Fibroblast of lung (primary cell): ENCODE measurements at regions not wholly inside any gene's neighbourhood (a gene's known extent, or its start where the extent isn't known, plus 50 kb on each side); places are given as distances from the start of the nearest gene placed in this dataset.

ENCODE experiments used
- CTCF ChIP-seq, 2 donors: IDR thresholded peaks in 1 of 2; conservative IDR thresholded peaks in 1 of 2; 1 replicate in 1 of 2; 2 replicates in 1 of 2; pipeline ENCODE4 v1.5.1; 2011 to 2012; ENCODE audit warnings: low read length in 2 of 2, control low read depth in 1 of 2, inconsistent platforms in 1 of 2, low read depth in 1 of 2, mild to moderate bottlenecking in 1 of 2
- EZH2 ChIP-seq: IDR thresholded peaks from 2 replicates; pipeline ENCODE4 v1.5.1; 2012; ENCODE audit warnings: low read length, control low read depth, mild to moderate bottlenecking; ENCODE audit errors: missing control alignments

- TF ChIP-seq CTCF (conservative IDR thresholded peaks at IDR 0.05 in 1 of 2, IDR thresholded peaks at IDR 0.05 in 1 of 2; ENCODE audit: low read depth in 1 of 2, low read length in 2 of 2) (no peak), EZH2 (no peak)
Observed at GRCh38 chr1:172867216-172867818, 183.4 kb downstream of the TNFSF18 start.
